HS-27A (cell line): ENCODE measurements at regions not wholly inside any gene's neighbourhood (a gene's known extent, or its start where the extent isn't known, plus 50 kb on each side); places are given as distances from the start of the nearest gene placed in this dataset.
"Not testable (repeated sequence)": the region's sequence is repeated elsewhere in the genome, so short reads cannot be mapped to it uniquely, and the experiment has no call there.

ENCODE experiments used
- DNase-seq: peaks from one replicate; pipeline ENCODE4 v3.0.0-alpha.2; 2012; ENCODE audit warnings: low read depth, missing footprints

DNA sequence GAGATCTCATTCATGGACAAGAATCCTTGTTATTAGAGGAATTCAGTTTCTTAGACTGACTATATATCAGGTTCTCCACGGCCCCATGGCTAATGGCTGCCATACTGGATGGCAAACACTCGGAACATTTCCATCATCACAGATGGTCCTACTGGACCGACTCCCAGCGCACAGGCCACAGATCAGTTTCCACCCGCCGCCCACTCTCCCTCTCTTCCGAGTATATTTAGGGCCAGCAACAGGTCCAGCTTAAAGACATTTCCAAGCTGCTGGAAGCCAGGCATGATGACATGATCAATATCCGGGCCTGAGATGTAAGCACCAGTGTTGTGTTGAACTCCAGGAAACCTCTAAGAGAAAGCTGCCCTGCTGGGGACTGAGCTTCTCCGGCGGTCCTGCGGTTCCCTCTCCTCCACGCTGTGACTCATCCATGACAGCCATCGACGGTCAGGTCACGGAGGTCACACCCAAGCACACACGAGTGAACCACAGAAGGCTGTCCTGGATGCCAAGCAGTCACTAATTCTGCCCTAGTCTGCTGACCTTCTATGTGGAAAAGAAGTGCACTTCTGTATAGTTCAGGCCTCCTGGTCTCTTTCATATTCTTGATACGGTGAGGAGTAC lies 64.4 kb upstream of the LPCAT1 start:
- not testable (repeated sequence) for DNase-seq

- DNase-seq: not testable (repeated sequence)
These were observed 59.5 kb upstream of the LPCAT1 start for GRCh38 chr5:1583081-1583875.

- DNase-seq: not testable (repeated sequence)
These were observed 55.6 kb upstream of the LPCAT1 start for GRCh38 chr5:1579389-1579788.

DNA sequence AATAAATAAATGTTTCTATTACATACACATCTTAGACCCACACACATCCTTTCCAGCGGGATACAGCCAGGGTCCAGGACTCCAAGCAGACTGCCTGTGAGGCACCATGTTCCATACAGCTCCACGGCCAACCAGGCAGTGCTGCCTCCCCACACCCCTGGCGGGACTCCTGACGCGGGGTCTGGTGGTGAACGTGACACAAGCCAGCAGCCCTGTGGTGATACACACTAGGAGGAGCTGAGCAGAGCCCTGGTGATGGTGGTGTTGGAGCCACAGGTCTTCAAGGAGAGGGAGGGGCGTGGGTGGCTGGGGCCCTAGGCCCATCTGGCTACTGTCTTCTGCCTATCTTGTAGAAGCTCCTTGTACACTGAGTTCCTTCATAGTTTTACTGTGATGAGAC lies 53.1 kb upstream of the LPCAT1 start:
- DNase-seq: not testable (repeated sequence)

DNA sequence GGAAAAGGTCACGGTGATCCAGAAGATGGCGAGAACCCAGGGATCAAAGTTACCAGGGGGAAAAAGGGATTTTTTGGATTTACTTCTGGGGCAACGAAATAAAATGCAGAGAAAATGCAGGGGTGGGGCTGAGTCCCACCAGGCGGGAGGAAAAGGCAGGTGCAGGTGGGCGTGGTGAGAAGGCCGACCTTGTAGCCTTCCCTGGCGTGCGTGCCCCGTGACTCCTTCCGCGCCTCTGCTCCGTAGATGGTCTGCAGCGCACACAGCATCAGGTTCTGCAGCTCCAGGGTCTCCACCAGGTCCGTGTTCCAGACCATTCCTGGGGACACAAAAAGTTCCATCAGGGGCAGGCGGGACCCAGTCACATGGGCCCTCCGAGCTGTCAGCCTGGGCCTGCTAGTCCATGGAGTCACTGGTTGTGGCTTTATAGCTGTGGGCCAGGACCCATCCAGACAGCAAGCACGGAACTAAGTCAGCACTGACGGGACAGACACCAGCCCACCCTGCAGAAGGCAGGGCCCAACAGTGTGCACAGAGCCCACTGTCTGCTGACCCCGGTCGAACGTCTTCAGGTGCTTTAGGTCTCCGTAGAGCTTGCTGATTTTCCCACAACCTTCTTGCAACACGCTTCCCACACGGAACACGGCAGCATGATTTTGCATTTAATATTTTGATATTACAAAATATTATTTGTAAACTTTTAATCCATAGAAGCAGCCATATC lies 52.4 kb upstream of the LPCAT1 start:
- not testable (repeated sequence) for DNase-seq

GRCh38 chr5:1575491-1575890 lies 51.7 kb upstream of the LPCAT1 start:
- DNase-seq: not testable (repeated sequence)

- DNase-seq: not testable (repeated sequence)
These were observed 50.2 kb upstream of the LPCAT1 start for GRCh38 chr5:1574023-1574318.

DNA sequence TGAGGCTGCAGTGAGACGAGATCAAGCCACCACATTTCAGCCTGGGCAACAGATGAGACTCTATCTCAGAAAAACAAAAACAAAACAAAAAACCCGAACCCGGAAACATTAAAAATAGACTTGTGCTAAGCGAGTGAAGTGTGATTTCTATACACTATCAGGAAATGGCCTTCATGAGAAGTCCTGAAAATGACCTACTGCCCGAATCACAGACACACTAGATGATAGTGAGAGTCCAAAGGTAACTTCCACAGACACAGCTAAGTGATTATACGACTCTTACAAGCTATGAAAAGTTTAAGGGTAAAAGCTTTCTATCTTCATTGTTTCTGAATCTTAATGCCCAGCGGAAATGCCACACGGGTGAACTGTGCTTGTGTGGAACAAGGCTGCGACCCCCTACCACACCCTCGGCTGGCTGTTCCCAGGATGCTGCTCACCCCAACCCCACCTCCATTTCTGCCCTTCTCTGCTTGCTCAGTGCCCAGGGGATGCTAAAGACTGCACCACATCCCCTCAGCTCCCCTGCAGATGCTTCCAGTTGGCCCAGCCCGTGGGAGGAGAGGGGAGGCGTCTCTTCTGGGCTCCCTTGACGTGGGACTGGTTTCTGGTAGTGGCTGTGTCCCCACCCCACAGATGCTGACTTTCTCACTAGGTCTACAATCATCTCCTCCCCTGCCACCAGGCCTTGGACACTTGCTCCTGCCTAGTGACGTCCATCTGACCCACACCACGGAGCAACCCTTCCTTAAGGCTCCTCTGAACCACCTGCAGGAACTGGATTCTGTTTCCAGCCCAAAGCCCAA lies 49.7 kb upstream of the LPCAT1 start:
- DNase-seq: not testable (repeated sequence)
